Transverse colon (tissue), 3 donors: ENCODE measurements at regions not wholly inside any gene's neighbourhood (a gene's known extent, or its start where the extent isn't known, plus 50 kb on each side); places are given as distances from the start of the nearest gene placed in this dataset.

Experiments used
- POLR2A ChIP-seq: fragments of 450-650 bp; IDR thresholded peaks from one replicate; pipeline ENCODE4 v1.6.1; 2016; ENCODE audit warnings: antibody characterized with exemption, mild to moderate bottlenecking, moderate library complexity
- POLR2AphosphoS5 ChIP-seq, 3 donors: sonication (generic); formaldehyde crosslinking; IDR thresholded peaks; one replicate each; pipeline ENCODE4 v1.6.1; 2016; ENCODE audit warnings: antibody characterized with exemption in 3 of 3

- TF ChIP-seq POLR2AphosphoS5 (IDR thresholded peaks at IDR 0.05) = no peak
- TF ChIP-seq POLR2A = no peak
Measured at GRCh38 chr5:57028161-57028560, 76.2 kb upstream of the MIER3 start.
